22Rv1 (cell line): ENCODE measurements at regions not wholly inside any gene's neighbourhood (a gene's known extent, or its start where the extent isn't known, plus 50 kb on each side); places are given as distances from the start of the nearest gene placed in this dataset.

ENCODE experiments used
- ZFX ChIP-seq: fragments of 450-650 bp; IDR thresholded peaks from 2 replicates; pipeline ENCODE4 v1.6.1; 2017; ENCODE audit warnings: antibody characterized with exemption, borderline replicate concordance
- TF ChIP-seq, protein P1 (sequence below): fragments of 450-650 bp; IDR thresholded peaks from 2 replicates; pipeline ENCODE4 v1.5.1; 2017; ENCODE audit warnings: mild to moderate bottlenecking

GRCh38 chr13:33515146-33515545 is 229.6 kb upstream of the STARD13 start:
- TF ChIP-seq, protein P1, sequence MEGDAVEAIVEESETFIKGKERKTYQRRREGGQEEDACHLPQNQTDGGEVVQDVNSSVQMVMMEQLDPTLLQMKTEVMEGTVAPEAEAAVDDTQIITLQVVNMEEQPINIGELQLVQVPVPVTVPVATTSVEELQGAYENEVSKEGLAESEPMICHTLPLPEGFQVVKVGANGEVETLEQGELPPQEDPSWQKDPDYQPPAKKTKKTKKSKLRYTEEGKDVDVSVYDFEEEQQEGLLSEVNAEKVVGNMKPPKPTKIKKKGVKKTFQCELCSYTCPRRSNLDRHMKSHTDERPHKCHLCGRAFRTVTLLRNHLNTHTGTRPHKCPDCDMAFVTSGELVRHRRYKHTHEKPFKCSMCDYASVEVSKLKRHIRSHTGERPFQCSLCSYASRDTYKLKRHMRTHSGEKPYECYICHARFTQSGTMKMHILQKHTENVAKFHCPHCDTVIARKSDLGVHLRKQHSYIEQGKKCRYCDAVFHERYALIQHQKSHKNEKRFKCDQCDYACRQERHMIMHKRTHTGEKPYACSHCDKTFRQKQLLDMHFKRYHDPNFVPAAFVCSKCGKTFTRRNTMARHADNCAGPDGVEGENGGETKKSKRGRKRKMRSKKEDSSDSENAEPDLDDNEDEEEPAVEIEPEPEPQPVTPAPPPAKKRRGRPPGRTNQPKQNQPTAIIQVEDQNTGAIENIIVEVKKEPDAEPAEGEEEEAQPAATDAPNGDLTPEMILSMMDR = no peak
- no peak for TF ChIP-seq ZFX
